ENCODE measurements at regions not wholly inside any gene's neighbourhood (a gene's known extent, or its start where the extent isn't known, plus 50 kb on each side); places are given as distances from the start of the nearest gene placed in this dataset.

DNA sequence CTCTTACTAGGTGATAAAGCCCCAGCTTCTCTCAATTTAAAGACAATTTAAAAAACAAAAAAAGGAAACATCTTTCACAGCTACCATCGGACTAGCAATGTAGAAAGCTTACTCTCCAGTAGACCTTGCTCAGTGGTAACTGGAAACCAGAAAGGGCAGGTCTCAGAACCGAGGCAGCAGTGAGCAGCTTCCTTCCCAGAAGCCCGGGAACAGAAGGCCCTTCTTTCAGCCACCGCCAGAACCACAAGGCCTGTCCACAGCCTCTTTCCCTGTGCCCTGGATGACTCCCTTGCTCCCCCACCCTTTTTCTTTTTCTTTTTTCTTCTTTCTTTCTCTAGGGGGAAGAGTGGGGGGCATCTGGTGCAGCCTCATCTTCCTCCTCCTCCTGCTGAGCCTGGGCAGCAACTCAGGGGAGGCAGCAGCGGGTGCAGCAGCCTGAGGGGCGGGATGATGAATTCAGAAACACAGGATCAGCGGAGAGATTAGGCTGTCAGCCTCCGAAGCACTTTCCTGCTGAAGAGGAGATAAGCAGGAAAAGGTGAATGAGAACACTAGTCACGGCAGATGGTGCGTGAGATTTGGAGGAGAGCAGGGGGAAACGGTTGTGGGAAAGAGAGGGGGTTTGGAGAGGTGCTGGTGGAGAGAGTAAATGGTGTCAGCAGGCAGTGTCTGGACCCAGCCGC lies 158.5 kb downstream of the ID4 start:
- Mint-ChIP-seq H3K27ac (no peak overlapping the region), H3K4me3 (no peak overlapping the region), H3K4me1 (no peaks in the 10 kb centered on the region), H3K36me3 (no peaks in the 10 kb centered on the region), H3K9me3 (peaks cover 6 to 14% (median 10%) of the 10 kb centered on the region in 7 donors), H3K27me3 (ENCODE audit: low read depth in 3 of 3) (peaks cover 2 to 3% (median 3%) of the 10 kb centered on the region in 3 donors)
- Histone ChIP-seq H3K4me2 (replicated peaks; ENCODE audit: extremely low read depth, low read length, poor library complexity, severe bottlenecking) (no peak overlapping the region), H3K4me1 (ENCODE audit: control insufficient read depth in 1 of 2, insufficient read depth in 2 of 2, low read length in 2 of 2) (no peaks in the 10 kb centered on the region), H3K4me3 (replicated peaks in 1 of 3; ENCODE audit: low read depth in 2 of 3, low read length in 3 of 3) (no peak overlapping the region), H3K79me2 (ENCODE audit: insufficient read depth, low read length) (no peaks in the 10 kb centered on the region), H3K9me3 (replicated peaks in 1 of 2; ENCODE audit: control insufficient read depth in 1 of 2, insufficient read depth in 1 of 2, low read length in 2 of 2) (peaks cover 5 to 6% of the 10 kb centered on the region in 2 donors), H2AFZ (ENCODE audit: insufficient read depth, low read depth, low read length, poor library complexity, severe bottlenecking) (no peak overlapping the region), H4K20me1 (ENCODE audit: insufficient read depth, low read length) (no peaks in the 10 kb centered on the region), H3K9ac (ENCODE audit: insufficient read depth, low read length, poor library complexity, severe bottlenecking) (no peak overlapping the region), H3K27ac (ENCODE audit: low read depth in 1 of 2, low read length in 2 of 2) (no peak overlapping the region), H3K27me3 (ENCODE audit: control insufficient read depth in 2 of 2, insufficient read depth in 2 of 2, low read length in 2 of 2) (no peaks in the 10 kb centered on the region), H3K36me3 (replicated peaks in 1 of 2; ENCODE audit: control insufficient read depth in 1 of 2, insufficient read depth in 2 of 2, low read length in 2 of 2) (no peaks in the 10 kb centered on the region)
- TF ChIP-seq, protein P1, sequence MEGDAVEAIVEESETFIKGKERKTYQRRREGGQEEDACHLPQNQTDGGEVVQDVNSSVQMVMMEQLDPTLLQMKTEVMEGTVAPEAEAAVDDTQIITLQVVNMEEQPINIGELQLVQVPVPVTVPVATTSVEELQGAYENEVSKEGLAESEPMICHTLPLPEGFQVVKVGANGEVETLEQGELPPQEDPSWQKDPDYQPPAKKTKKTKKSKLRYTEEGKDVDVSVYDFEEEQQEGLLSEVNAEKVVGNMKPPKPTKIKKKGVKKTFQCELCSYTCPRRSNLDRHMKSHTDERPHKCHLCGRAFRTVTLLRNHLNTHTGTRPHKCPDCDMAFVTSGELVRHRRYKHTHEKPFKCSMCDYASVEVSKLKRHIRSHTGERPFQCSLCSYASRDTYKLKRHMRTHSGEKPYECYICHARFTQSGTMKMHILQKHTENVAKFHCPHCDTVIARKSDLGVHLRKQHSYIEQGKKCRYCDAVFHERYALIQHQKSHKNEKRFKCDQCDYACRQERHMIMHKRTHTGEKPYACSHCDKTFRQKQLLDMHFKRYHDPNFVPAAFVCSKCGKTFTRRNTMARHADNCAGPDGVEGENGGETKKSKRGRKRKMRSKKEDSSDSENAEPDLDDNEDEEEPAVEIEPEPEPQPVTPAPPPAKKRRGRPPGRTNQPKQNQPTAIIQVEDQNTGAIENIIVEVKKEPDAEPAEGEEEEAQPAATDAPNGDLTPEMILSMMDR (IDR thresholded peaks at IDR 0.05) = no peak
- no peak for DNase-seq
- intact Hi-C loops (cut with micrococcal nuclease) = no loop called here
- 75% methylated on average over 7 of the region's 12 CpGs for WGBS (ENCODE audit: insufficient coverage)

DNA sequence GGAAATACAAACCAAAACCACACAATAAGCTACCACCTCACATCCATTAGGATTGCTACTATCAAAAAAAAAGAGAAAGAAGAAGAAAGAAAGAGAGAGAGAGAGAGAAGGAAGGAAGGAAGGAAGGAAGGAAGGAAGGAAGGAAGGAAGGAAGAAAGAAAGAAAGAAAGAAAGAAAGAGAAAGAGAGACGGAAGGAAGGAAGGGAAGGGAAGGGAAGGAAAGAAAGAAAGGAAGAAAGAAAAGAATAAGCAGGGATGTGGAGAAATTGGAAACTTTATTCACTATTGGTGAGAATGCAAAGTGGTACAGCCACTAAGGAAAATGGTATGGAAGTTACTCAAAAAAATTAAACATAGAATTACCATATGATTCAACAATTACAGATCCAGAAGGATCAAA lies 159.9 kb downstream of the ID4 start:
- H3K36me3 ChIP-seq (replicated peaks in 1 of 2; ENCODE audit: control insufficient read depth in 1 of 2, insufficient read depth in 2 of 2, low read length in 2 of 2) = no peaks in the 10 kb centered on the region
- no peak overlapping the region for H3K4me2 ChIP-seq (replicated peaks; ENCODE audit: extremely low read depth, low read length, poor library complexity, severe bottlenecking)
- no peaks in the 10 kb centered on the region for H3K79me2 ChIP-seq (ENCODE audit: insufficient read depth, low read length)
- DNase-seq = no peak
- no peak overlapping the region for H3K4me3 Mint-ChIP-seq
- no peak overlapping the region for H3K4me3 ChIP-seq (replicated peaks in 1 of 3; ENCODE audit: low read depth in 2 of 3, low read length in 3 of 3)
- no peak overlapping the region for H2AFZ ChIP-seq (ENCODE audit: insufficient read depth, low read depth, low read length, poor library complexity, severe bottlenecking)
- no peaks in the 10 kb centered on the region for H4K20me1 ChIP-seq (ENCODE audit: insufficient read depth, low read length)
- H3K9ac ChIP-seq (ENCODE audit: insufficient read depth, low read length, poor library complexity, severe bottlenecking) = no peak overlapping the region
- H3K27ac ChIP-seq (ENCODE audit: low read depth in 1 of 2, low read length in 2 of 2) = no peak overlapping the region
- intact Hi-C loops (cut with micrococcal nuclease) = no loop called here
- H3K27me3 ChIP-seq (ENCODE audit: control insufficient read depth in 2 of 2, insufficient read depth in 2 of 2, low read length in 2 of 2) = no peaks in the 10 kb centered on the region
- peaks cover 5 to 6% of the 10 kb centered on the region in 2 donors for H3K9me3 ChIP-seq (replicated peaks in 1 of 2; ENCODE audit: control insufficient read depth in 1 of 2, insufficient read depth in 1 of 2, low read length in 2 of 2)
- no peaks in the 10 kb centered on the region for H3K4me1 Mint-ChIP-seq
- peaks cover 0 to 3% (median 3%) of the 10 kb centered on the region in 3 donors for H3K27me3 Mint-ChIP-seq (ENCODE audit: low read depth in 3 of 3)
- peaks cover 6 to 18% (median 11%) of the 10 kb centered on the region in 7 donors for H3K9me3 Mint-ChIP-seq
- no peak overlapping the region for H3K27ac Mint-ChIP-seq
- 67% methylated on average over 1 of the region's 1 CpG for WGBS (ENCODE audit: insufficient coverage)
- no peaks in the 10 kb centered on the region for H3K4me1 ChIP-seq (ENCODE audit: control insufficient read depth in 1 of 2, insufficient read depth in 2 of 2, low read length in 2 of 2)
- TF ChIP-seq, protein P1 (IDR thresholded peaks at IDR 0.05) = no peak
- H3K36me3 Mint-ChIP-seq = no peaks in the 10 kb centered on the region

Data from CD14-positive monocyte (primary cell).